Ishikawa (cell line): ENCODE measurements at regions not wholly inside any gene's neighbourhood (a gene's known extent, or its start where the extent isn't known, plus 50 kb on each side); places are given as distances from the start of the nearest gene placed in this dataset.

ENCODE experiments used
- EGR1 ChIP-seq: IDR thresholded peaks from 2 replicates; pipeline ENCODE4 v1.6.1; 2012
- EP300 ChIP-seq: IDR thresholded peaks from 2 replicates; pipeline ENCODE4 v1.6.1; 2012; ENCODE audit warnings: borderline replicate concordance
- RAD21 ChIP-seq: IDR thresholded peaks from 2 replicates; pipeline ENCODE4 v1.6.1; 2012; ENCODE audit warnings: low read depth
- REST ChIP-seq: IDR thresholded peaks from 2 replicates; pipeline ENCODE4 v1.6.1; 2012; ENCODE audit warnings: low read depth, mild to moderate bottlenecking
- USF1 ChIP-seq: IDR thresholded peaks from 2 replicates; pipeline ENCODE4 v1.6.1; 2012

GRCh38 chr6:23448281-23448680 is 677.7 kb upstream of the NRSN1 start:
- TF ChIP-seq USF1 (no peak), EGR1 (no peak), EP300 (no peak), REST (no peak), RAD21 (no peak)
